MM.1S (cell line): ENCODE measurements at regions not wholly inside any gene's neighbourhood (a gene's known extent, or its start where the extent isn't known, plus 50 kb on each side); places are given as distances from the start of the nearest gene placed in this dataset.

Experiments
- CTCF ChIP-seq: fragments of 300-600 bp; sonication (generic); IDR thresholded peaks from 2 replicates; pipeline ENCODE4 v1.5.1; 2016; ENCODE audit warnings: antibody characterized with exemption, low read length, mixed read lengths
- EZH2phosphoT487 ChIP-seq: fragments of 300-600 bp; sonication (generic); IDR thresholded peaks from 2 replicates; pipeline ENCODE4 v1.6.1; 2018; ENCODE audit warnings: antibody characterized with exemption, low read length

GRCh38 chr1:14452551-14452950 lies 145.9 kb upstream of the KAZN start:
- TF ChIP-seq CTCF, result no peak
- no peak for TF ChIP-seq EZH2phosphoT487
